ENCODE measurements at regions not wholly inside any gene's neighbourhood (a gene's known extent, or its start where the extent isn't known, plus 50 kb on each side); places are given as distances from the start of the nearest gene placed in this dataset.
"Not testable (repeated sequence)": the region's sequence is repeated elsewhere in the genome, so short reads cannot be mapped to it uniquely, and the experiment has no call there.

DNA sequence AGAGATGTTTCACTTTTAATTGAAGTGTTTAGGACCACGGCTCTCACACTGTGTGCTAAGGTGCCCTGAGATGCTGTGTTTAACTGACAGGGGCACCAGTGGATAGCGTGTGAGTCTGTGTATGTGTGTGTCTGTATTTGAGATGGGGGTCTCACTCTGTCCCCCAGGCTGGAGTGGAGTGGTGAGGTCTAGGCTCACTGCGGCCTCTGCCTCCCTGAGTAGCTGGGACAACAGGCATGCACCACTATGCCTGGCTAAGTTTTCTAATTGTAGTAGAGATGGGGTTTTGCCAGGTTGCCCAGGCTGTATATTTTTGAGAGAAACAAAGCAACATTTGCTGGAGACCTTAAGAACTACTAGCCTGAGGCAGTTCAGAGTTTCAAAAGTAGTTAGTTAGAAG lies 80.6 kb upstream of the ZNF337 start:
- H3K4me1 ChIP-seq (ENCODE audit: low read length); H4K20me1 ChIP-seq (ENCODE audit: insufficient read depth, low read length); H3K79me2 ChIP-seq (ENCODE audit: low read length); H3K9ac ChIP-seq (ENCODE audit: low read length); H3K27ac ChIP-seq (ENCODE audit: low read length); H3K27me3 ChIP-seq (ENCODE audit: low read depth, low read length); H2AFZ ChIP-seq (ENCODE audit: low read depth, low read length); H3K4me3 ChIP-seq (ENCODE audit: low read length); H3K36me3 ChIP-seq (replicated peaks; ENCODE audit: low read depth, low read length); H3K4me2 ChIP-seq (ENCODE audit: low read length); H3K9me3 ChIP-seq (ENCODE audit: insufficient read depth, low read length): not testable (repeated sequence)

DNA sequence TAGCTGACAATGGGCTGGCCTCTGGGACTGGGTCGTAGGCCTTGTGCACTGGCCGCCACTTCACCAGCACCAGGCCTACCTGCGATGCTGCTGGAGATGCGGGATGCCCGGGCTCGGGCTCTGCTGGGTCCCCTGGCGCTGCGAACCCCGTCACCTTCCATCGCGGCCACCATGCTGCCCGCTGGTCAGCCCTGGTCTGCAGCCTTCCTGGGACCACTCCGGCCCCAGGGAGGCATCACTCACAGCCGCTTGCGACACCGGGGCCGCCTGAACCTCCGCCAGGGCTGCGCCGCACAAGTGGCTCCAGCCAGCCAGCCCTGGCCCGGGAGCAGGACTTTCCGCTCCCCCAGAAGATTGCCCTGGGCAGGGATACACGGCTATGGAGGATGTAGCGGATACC lies 78.1 kb upstream of the ZNF337 start:
- H3K4me3 ChIP-seq (ENCODE audit: low read length); H3K27ac ChIP-seq (ENCODE audit: low read length); H3K9me3 ChIP-seq (ENCODE audit: insufficient read depth, low read length); H4K20me1 ChIP-seq (ENCODE audit: insufficient read depth, low read length); H2AFZ ChIP-seq (ENCODE audit: low read depth, low read length); H3K4me2 ChIP-seq (ENCODE audit: low read length); H3K9ac ChIP-seq (ENCODE audit: low read length); H3K36me3 ChIP-seq (replicated peaks; ENCODE audit: low read depth, low read length); H3K4me1 ChIP-seq (ENCODE audit: low read length); H3K79me2 ChIP-seq (ENCODE audit: low read length); H3K27me3 ChIP-seq (ENCODE audit: low read depth, low read length): not testable (repeated sequence)

DNA sequence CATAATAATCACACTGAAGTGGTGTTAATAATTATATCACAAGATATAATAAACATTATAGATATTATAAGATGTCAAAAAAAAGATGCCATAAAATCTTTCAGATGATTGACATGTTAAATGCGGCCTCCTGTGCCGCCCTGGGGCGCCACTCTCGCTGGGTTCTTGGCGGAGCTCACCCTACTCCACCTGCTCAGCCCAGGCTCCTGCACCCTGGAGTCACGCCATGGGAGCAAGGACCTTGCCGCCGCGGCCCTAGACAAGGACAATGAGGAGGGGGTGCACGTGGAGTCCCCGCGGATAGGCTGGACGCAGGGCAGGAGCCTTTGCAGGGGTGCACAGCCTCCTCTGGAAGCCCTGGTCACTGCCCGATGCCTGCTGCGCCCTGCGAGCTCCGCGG lies 77.5 kb upstream of the ZNF337 start:
- not testable (repeated sequence) for H3K4me2 ChIP-seq (ENCODE audit: low read length); H3K27me3 ChIP-seq (ENCODE audit: low read depth, low read length); H3K4me3 ChIP-seq (ENCODE audit: low read length); H3K4me1 ChIP-seq (ENCODE audit: low read length); H2AFZ ChIP-seq (ENCODE audit: low read depth, low read length); H3K27ac ChIP-seq (ENCODE audit: low read length); H3K79me2 ChIP-seq (ENCODE audit: low read length); H3K36me3 ChIP-seq (replicated peaks; ENCODE audit: low read depth, low read length); H3K9ac ChIP-seq (ENCODE audit: low read length); H3K9me3 ChIP-seq (ENCODE audit: insufficient read depth, low read length); H4K20me1 ChIP-seq (ENCODE audit: insufficient read depth, low read length)

DNA sequence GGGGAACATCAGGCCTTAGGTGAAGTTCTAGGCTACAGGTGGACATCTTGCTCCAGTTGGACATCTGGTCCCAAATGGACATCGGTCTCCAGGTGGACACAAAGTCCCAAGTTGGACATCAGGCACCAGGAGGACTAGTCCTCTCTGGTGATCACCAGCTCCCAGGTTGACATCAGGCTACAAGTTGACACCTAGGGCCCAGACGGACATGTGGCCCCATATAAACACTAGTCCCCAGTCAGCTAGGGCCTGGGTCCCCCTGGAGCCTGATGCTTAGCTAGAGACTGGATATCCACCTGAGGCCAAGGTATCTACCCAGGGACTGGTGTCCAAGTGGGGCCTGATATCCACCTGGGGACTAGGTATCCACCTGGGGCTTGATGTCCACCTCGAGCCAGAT lies 75.8 kb upstream of the ZNF337 start:
- H3K4me1 ChIP-seq (ENCODE audit: low read length); H3K9ac ChIP-seq (ENCODE audit: low read length); H3K4me3 ChIP-seq (ENCODE audit: low read length); H3K27me3 ChIP-seq (ENCODE audit: low read depth, low read length); H4K20me1 ChIP-seq (ENCODE audit: insufficient read depth, low read length); H3K36me3 ChIP-seq (replicated peaks; ENCODE audit: low read depth, low read length); H3K4me2 ChIP-seq (ENCODE audit: low read length); H3K27ac ChIP-seq (ENCODE audit: low read length); H3K79me2 ChIP-seq (ENCODE audit: low read length); H2AFZ ChIP-seq (ENCODE audit: low read depth, low read length); H3K9me3 ChIP-seq (ENCODE audit: insufficient read depth, low read length): not testable (repeated sequence)

DNA sequence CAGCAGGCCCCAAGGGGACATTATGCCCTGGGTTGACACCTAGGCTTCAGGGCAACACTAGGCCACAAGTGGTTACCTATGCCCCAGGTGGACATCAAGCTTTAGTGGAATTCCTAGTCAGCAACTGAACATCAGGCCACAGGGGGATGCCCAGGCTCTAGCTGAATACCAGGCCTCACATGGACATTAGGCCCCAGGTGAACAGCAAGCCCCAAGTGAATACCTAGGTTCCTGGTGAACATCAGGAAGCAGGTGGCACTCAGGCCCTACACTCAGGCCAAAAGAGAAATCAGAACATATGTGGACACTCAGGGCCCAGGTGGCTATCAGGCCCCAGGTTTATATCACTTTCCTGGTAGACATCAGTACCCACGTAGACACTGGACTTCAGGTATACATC lies 75.2 kb upstream of the ZNF337 start:
- not testable (repeated sequence) for H3K4me1 ChIP-seq (ENCODE audit: low read length); H3K9me3 ChIP-seq (ENCODE audit: insufficient read depth, low read length); H3K27ac ChIP-seq (ENCODE audit: low read length); H3K9ac ChIP-seq (ENCODE audit: low read length); H4K20me1 ChIP-seq (ENCODE audit: insufficient read depth, low read length); H3K79me2 ChIP-seq (ENCODE audit: low read length); H2AFZ ChIP-seq (ENCODE audit: low read depth, low read length); H3K36me3 ChIP-seq (replicated peaks; ENCODE audit: low read depth, low read length); H3K4me2 ChIP-seq (ENCODE audit: low read length); H3K27me3 ChIP-seq (ENCODE audit: low read depth, low read length); H3K4me3 ChIP-seq (ENCODE audit: low read length)

DNA sequence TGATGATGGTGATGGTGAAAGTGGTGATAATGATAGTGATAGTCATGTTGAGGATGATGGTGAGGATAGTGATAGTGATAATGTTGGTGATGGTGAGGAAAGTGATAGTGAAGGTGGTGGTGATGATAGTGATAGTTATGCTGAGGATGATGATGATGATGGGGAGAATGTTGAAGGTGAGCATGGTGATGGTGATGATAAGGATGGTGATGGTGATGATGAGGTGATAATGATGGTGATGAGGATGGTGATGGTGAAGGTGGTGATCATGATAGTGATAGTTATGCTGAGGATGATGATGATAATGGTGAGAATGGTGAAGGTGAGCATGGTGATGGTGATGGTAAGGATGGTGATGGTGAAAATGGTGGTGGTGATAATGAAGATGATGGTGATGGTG lies 64.9 kb upstream of the ZNF337 start:
- no peaks in the 10 kb centered on the region for H3K4me1 ChIP-seq (ENCODE audit: low read length)
- no peaks in the 10 kb centered on the region for H4K20me1 ChIP-seq (ENCODE audit: insufficient read depth, low read length)
- no peak overlapping the region for H3K4me3 ChIP-seq (ENCODE audit: low read length)
- no peak overlapping the region for H3K9ac ChIP-seq (ENCODE audit: low read length)
- no peaks in the 10 kb centered on the region for H3K79me2 ChIP-seq (ENCODE audit: low read length)
- no peaks in the 10 kb centered on the region for H3K9me3 ChIP-seq (ENCODE audit: insufficient read depth, low read length)
- no peaks in the 10 kb centered on the region for H3K27me3 ChIP-seq (ENCODE audit: low read depth, low read length)
- H3K4me2 ChIP-seq (ENCODE audit: low read length): no peak overlapping the region
- no peak overlapping the region for H2AFZ ChIP-seq (ENCODE audit: low read depth, low read length)
- no peaks in the 10 kb centered on the region for H3K36me3 ChIP-seq (replicated peaks; ENCODE audit: low read depth, low read length)
- TF ChIP-seq EZH2phosphoT487 (IDR thresholded peaks at IDR 0.05; ENCODE audit: low read depth): no peak
- TF ChIP-seq, protein P1, sequence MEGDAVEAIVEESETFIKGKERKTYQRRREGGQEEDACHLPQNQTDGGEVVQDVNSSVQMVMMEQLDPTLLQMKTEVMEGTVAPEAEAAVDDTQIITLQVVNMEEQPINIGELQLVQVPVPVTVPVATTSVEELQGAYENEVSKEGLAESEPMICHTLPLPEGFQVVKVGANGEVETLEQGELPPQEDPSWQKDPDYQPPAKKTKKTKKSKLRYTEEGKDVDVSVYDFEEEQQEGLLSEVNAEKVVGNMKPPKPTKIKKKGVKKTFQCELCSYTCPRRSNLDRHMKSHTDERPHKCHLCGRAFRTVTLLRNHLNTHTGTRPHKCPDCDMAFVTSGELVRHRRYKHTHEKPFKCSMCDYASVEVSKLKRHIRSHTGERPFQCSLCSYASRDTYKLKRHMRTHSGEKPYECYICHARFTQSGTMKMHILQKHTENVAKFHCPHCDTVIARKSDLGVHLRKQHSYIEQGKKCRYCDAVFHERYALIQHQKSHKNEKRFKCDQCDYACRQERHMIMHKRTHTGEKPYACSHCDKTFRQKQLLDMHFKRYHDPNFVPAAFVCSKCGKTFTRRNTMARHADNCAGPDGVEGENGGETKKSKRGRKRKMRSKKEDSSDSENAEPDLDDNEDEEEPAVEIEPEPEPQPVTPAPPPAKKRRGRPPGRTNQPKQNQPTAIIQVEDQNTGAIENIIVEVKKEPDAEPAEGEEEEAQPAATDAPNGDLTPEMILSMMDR (IDR thresholded peaks at IDR 0.05; ENCODE audit: low read depth, low read length): no peak
- no peak overlapping the region for H3K27ac ChIP-seq (ENCODE audit: low read length)

DNA sequence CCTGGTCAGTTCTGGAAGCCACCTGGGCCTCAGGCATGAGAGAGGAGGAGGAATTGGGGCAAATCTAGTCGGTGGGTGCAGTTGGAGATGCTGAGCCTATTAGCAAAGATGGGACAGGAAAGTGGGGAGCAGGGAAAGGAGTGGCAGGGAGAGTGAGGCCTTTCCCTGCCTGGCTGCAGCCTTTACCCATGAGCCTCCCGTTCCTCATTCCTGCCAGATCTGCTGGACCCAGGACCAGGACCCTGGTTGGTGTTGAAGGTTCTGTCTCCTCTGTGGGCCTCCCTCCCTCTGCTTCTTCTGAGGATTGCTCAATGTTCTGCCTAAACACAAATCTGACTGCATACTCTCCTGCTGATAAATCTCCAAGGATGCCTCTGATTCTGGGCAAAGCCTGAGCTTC lies 64.4 kb upstream of the ZNF337 start:
- H3K9me3 ChIP-seq (ENCODE audit: insufficient read depth, low read length); H3K4me3 ChIP-seq (ENCODE audit: low read length); H3K4me1 ChIP-seq (ENCODE audit: low read length); H3K36me3 ChIP-seq (replicated peaks; ENCODE audit: low read depth, low read length); H3K79me2 ChIP-seq (ENCODE audit: low read length); H3K27ac ChIP-seq (ENCODE audit: low read length); H3K9ac ChIP-seq (ENCODE audit: low read length); H3K4me2 ChIP-seq (ENCODE audit: low read length); H3K27me3 ChIP-seq (ENCODE audit: low read depth, low read length); H4K20me1 ChIP-seq (ENCODE audit: insufficient read depth, low read length); H2AFZ ChIP-seq (ENCODE audit: low read depth, low read length): not testable (repeated sequence)

All from OCI-LY3 (cell line).